ENCODE measurements at regions not wholly inside any gene's neighbourhood (a gene's known extent, or its start where the extent isn't known, plus 50 kb on each side); places are given as distances from the start of the nearest gene placed in this dataset.

DNA sequence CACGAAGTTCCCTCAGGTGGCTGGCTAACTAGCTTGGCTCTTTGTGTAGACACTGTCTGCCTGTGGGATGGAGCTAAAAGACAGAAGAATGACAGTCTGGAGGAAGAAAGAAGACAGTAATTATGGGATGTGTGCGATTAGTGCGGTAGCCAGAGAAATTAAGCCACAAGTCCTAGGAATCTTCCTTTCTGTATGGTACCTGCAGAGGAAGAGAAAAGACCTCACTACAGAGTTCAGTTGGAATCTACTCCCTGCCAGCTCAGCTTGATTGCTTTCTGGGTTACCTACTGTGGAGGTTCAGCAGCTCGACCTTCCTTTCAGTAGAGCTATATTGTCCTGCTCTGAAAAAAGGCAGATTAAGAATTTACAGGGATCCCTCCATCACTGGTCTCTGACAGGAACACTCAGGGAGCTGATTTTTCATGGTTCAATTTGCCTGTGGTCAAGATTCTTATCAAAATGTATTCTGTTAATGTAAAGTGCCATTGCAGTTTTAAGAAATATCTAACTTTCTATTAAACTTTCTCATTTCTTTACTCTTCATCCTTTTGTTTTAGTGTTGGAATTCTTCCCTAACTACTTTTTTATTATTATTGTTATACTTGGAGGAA lies 187.2 kb downstream of the CENPW start:
- in situ Hi-C loops (cut with HindIII; ENCODE audit: low sequenced_read_pairs): no loop called here

DNA sequence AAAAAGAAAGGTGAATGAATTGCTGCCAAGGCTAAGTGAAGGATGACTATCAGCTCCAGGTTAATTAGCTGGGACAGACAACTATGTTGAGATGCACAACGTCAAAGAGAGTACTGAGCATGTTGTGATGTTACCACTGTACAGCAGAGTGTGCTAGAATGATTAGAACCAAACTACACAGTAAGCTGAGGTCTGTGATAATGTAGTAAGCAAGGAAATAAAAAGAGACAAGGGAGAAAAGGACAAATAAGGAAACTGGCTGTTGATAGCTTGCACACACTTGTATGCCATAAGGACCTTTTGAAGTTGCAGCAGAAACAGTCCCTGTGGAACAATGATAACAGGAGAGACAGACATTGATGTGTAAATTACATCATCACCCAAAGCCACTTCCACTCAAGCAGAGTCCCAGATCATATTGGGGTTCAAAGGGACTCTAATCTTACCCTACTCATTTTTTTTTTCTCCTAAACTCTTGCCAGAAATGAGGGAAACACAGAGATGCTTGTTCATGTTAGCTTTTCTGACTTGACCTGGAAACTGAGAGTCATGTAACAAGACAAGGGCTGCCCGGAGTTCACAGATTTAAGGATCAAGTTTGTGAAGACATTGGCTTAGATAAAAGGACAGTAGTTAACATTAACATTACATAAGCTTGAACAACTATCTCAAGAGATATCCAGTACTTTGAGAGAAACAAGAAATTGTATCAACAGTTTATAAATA lies 189.9 kb downstream of the CENPW start:
- in situ Hi-C loops (cut with HindIII; ENCODE audit: low sequenced_read_pairs): no loop called here

DNA sequence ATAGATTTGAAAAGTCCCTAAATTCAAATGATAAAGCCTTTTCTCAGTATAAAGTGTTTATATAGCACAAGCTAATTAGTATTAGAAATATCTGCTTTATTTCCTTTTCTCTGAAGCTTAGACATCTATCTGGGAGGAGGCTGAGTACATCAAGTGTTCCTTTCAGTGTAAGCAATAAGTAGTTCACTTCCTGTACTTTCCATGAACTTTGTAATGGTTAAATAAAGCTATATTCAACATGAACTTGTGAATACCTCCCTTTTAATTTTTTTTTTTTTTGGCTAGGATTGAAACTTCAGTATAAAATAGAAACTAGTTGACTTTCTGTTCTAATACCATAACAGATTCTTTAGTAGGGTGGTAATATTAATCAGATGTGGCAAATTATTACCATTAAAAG lies 190.9 kb downstream of the CENPW start:
- in situ Hi-C loops (cut with HindIII; ENCODE audit: low sequenced_read_pairs): no loop called here

DNA sequence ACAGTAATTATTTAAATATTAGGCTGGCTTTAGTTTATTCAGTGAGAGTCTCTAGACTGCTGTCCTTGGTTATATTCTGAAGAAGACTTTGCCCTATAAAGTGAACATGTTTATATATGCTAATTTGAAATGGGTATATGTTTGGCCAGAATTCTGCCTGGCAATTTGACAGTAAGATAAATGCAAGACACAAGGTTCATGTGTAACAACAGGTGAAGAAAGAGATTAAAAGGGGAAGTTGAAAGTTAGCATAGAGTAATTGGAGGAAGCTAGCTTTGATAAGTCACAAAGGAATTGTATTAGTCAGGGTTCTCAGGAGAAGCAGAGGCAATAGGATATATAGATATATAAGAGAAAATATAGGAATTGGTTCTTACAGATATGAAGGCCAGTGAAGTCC lies 191.4 kb downstream of the CENPW start:
- in situ Hi-C loops (cut with HindIII; ENCODE audit: low sequenced_read_pairs): no loop called here

DNA sequence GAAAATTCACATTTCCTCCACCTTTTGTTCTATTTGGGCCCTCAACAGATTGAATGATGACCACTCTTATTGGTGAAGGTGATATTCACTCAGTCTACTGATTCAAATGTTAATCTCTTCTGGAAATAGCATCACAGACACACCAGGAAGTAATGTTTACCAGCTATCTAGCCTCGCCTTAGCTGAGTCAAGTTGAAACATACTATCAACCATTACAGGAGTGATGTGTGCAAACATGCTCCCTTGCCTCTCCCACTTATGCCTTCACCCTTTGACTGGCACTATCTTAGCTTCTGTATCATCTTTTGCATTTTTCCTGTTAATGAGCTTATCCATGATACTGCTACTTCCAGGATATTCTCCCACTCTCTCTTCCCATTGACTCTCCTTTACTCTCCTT lies 191.9 kb downstream of the CENPW start:
- in situ Hi-C loops (cut with HindIII; ENCODE audit: low sequenced_read_pairs): no loop called here

DNA sequence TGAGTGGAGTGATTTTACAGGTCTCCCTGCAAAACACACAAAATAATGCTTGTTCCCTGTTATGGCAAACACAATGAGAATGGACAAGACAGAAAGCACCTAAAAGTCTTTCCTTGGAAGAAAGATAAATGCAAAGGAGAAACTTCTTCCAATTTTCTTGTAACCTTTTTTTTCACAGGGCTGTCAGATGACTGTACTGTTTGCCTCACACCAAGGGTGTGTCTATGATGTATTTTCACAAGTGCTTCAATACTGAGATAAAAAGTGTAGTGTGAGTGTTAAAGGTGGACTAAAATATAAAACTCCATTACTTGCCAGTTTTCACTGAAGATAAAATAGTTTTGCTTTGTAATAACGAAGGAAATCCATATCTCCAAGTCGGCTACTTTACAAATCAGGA lies 194.5 kb downstream of the CENPW start:
- in situ Hi-C loops (cut with HindIII; ENCODE audit: low sequenced_read_pairs): no loop called here

DNA sequence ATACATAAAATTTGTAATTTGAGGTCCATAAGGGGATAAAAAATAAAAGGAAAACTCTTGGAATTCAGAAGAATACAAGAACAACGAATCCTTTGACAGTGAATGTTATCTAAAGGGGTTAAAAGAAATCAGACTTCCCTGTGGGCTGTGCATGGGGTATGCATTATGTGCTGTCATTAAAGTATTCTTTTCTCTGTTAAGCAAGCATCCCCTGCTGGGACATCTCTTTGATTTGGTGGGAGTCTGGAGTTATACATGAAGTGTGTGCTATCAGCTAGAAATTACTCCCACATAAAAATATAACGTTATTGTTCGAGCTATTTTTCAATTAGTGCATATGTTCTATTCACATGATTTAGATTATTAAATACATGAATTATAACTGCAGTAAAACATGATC lies 195.2 kb downstream of the CENPW start:
- in situ Hi-C loops (cut with HindIII; ENCODE audit: low sequenced_read_pairs): no loop called here

DNA sequence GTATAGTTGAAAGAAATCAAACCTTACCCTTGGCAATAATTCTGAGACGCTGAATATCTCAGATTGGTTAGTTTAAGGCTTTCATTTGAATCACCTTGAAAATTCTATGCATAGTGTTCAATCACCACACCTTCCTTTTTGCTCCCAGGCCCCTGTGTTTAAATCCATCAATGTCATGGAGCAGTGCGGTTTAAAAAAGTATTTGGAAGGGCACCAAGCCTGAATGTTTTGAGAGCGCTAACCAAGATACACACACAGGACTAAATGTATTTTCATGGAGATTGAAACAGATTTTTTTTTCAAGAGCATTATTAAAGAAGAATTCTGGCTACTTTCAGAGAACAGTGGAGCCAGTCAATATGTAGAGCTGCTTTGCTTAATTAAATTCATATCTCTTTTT lies 195.7 kb downstream of the CENPW start:
- in situ Hi-C loops (cut with HindIII; ENCODE audit: low sequenced_read_pairs): no loop called here

DNA sequence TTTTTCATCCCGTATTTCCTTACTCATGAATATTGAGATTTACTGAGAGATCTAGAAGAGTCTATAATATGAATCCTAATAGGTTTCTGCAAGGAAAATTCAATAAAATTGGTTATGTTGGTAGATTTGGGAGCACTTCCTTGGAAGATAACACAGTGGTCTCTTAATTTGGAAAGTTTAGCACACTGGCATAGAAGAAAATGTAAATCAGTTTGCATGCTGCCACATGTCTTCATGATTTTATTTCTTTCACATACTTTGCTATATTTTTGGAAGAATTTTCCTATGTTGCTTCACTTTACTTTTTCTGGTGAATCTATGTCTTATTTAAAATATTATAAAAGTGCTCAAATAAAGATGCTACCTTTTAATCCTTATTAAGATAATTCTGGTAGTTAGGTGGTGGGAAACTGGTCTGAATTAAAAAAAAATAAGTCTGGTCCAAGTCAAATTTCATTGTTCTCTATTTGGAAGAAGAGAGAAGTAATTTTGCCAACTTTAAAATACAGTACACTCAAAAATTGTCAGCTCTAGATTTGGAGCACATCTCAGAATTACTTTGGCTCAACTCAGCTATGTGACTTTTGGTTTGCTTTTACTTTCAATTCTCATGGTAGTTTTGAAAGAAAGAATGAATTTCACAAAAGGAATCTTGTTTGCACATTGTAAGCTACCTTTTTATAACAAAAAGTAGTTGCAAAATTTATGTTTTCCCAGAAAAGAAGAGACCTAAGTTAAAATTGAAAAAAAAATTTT lies 197.3 kb downstream of the CENPW start:
- in situ Hi-C loops (cut with HindIII; ENCODE audit: low sequenced_read_pairs): no loop called here

DNA sequence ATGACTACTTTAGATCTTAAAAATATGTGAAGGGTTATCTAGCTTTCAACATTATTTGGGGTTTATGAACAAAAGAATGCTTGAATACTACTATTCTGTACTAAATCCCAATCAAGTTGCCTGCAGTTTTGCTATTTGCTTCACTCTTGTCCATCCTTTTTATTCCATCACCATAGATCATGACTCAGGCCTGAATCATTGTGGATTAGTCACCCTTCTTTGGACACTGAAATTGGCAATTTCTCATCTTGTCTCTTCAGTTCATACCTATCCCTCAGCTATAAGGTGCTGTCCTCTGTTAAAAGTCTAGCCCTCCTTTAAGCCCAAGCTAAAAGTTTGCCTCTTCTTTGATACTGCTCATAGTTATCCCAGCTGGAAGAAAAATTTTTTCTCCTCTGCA lies 199.1 kb downstream of the CENPW start:
- in situ Hi-C loops (cut with HindIII; ENCODE audit: low sequenced_read_pairs): no loop called here

DNA sequence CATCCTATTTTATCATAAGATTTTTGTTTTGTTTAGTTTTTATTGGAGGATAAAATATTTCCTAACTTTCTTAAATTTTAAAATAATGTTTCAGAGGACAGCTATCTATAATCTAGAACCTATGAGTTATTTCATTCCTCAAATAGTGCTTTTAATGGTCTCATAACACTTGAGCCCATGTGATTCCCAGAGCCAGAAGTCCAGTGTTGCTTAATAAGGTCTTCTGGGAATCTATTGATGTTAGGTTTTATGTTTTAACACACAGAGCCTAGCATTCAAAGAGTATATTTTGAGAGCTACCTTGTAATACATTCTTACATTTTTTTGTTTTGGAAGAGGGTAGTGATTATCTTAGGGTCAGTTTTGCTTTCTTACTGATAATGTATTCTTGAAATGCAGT lies 200.2 kb downstream of the CENPW start:
- in situ Hi-C loops (cut with HindIII; ENCODE audit: low sequenced_read_pairs): no loop called here

DNA sequence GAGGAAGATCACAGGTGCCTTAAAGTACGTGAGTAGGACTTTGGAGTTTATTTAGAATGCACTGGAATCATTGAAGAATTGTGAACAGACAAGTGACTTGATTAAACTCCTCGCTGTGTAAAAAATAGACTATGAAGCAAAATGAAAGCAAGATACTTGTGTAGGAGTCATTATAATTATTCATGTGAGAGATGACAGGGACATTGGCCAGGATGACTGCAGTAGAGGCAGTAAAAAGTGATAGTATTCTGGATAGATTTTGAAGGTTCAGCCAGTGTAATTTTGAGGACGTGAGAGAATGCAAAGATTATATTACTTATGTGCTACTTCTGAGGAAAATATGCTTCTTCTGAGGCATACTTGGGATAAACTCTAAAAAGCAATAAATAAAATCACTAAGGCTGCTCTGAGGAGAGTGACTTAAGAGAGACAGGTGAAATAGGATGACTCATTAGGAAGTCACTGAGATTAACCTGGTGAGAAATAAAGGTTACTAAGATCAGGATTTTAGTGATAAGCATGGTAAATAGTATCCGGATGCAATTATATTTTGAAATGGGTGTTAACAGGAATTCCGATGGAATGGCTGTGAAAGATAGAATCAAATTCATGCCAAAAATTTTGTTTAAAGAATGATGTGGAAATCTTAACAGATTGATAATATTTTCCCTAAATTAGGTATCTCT lies 202.0 kb downstream of the CENPW start:
- in situ Hi-C loops (cut with HindIII; ENCODE audit: low sequenced_read_pairs): no loop called here

DNA sequence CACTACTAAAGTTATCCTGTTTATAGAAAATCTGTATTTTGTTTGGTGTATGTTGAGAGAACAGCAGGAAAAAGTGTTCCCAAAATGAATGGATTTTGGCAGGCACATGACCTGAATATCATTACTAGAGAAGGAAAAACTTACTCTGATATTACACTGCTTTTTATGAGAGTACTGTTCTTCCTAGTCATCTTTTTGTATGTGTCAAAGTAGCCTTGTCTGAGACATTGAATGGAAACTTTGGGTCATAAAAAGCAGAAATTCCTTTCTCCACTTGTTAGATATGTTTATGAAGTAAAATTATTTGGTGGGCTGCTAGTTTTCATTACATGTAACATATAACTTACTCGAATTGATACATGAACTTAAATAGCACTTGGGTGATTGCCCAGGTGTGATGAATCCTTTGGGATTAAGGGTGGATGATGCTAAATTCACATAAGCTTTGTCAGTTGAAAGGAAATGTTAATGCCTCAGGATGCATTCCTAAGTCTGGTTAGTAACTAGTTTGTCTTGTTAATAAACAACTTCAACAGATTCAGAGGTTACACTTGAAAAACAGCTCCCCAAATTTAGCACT lies 206.7 kb downstream of the CENPW start:
- in situ Hi-C loops (cut with HindIII; ENCODE audit: low sequenced_read_pairs): no loop called here

DNA sequence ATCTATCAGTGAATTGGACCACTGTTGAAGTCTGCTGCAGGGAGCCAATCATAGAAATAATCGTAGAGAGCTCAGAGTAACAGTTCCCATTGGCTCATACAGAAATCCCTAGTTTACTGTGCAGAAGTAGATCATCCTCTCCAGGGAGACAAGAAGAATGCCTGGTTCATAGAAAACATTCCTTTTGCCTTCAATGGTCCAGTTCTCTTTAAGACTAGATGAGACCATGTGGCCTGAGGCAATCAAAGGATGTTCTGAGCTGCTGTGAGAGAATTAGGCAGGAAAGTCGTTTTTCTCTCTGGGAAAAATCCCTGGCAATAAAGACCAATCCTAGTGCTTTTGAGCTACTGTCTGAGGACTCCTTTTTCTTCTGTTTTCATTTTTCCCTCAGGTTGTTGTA lies 208.4 kb downstream of the CENPW start:
- in situ Hi-C loops (cut with HindIII; ENCODE audit: low sequenced_read_pairs): no loop called here

DNA sequence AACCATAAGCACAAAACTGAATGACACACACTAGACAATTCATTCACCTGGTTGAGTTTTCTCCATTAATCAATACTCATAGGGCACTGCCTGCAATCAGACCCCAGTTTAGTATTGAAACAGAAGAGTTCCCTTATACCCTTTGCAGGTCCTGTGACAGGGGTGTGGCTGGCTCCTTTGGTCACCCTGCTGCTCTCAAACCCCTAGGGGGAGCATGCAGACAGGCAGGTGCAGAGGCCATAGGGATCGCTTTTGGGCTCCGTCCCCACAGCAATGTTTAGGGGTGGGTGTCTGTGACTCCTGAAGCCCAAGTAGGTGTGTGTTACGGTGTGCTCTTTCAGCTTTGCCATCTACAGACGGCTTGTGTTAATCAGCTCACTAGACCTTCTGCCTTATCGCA lies 210.4 kb downstream of the CENPW start:
- in situ Hi-C loops (cut with HindIII; ENCODE audit: low sequenced_read_pairs): no loop called here

DNA sequence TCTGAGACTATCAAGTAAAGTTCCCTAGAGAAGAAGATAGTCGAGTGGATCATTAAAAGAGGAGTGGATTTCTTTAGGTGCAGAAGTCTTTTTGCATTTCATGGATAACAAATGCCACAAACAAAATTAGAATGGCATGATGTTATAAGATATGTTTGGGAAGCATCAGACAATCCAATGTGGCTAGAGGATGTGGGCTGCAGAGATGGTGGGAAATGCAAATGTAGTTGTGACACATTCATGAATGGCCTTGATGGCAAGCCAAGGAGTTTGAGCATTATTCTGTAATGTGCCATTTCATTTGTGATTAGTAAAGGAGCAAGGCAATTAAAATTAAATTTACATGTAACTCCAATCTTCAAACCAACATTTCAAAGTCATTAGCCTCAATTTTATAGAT lies 211.9 kb downstream of the CENPW start:
- in situ Hi-C loops (cut with HindIII; ENCODE audit: low sequenced_read_pairs): no loop called here

DNA sequence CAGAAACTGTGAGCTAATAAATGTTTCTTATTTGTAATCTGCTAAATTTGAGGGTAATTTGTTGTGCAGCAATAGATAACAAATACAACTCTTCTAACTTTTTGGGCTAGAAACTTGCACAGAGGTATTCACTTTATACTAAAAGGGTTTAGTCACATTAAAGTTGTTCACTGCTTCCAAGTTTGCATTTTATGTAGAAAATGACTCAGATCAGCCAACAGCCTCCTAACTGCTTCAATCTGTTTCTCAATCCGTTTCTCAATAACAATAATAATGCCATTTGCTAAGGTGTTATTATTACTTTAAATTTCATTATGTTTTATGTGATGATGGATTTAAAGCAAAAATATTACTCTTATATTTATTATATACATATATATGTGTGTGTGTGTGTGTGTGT lies 213.9 kb downstream of the CENPW start:
- in situ Hi-C loops (cut with HindIII; ENCODE audit: low sequenced_read_pairs): no loop called here

DNA sequence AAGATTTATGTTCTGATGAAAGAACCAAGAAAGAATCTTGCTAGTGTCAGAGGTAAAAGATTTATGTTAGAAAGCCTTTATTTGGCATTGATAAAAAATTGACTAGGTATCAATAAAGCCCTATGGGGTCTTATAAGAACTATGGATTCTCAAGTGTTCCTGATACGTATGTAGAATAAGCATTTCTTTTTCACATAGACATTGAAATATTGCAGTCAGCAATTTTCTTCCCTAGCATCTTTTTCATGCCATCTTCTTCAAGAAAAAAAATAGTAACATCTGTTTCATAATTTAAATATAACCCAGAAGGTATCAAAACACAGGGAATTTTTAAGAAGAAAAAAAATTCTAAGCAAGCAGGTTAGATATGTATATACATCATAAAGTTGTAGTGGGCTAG lies 230.6 kb downstream of the CENPW start:
- in situ Hi-C loops (cut with HindIII; ENCODE audit: low sequenced_read_pairs): no loop called here

DNA sequence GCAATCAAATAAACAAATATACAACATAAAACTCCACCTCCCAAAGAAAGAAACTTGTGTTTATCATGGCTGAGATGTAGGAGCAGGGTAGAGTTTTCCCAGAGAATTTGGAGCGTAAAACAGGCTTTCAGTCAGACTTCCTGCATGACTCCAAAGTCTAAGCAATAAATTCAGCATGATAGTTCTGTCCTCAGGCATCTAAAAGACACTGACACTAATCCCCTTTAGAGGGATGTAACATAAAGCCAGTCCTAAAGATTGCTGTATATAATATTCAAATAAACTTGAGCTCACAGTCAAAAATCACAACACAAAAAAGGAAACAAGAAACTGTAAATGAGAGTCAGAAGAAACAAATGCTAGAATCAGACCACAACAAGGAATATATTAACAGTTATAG lies 234.4 kb downstream of the CENPW start:
- in situ Hi-C loops (cut with HindIII; ENCODE audit: low sequenced_read_pairs): no loop called here

DNA sequence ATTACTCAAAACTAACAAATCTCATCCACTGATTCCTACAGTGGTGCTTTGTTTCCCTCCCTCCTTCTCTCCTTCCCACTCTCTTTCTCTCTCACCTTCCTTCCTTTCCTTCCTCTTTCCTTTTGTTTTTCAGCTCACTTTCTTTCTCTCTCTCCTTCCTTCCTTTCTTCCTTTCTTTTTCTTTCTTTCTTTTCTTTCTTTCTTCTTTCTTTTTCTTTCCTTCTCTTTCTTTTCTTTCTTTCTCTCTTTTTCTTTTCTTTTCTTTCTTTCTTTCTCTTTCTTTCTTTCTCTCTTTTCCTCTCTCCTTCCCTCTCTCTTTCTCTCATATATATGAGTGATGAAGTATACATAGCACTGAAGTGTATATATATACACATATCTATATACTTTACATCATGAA lies 241.4 kb downstream of the CENPW start:
- in situ Hi-C loops (cut with HindIII; ENCODE audit: low sequenced_read_pairs): no loop called here

DNA sequence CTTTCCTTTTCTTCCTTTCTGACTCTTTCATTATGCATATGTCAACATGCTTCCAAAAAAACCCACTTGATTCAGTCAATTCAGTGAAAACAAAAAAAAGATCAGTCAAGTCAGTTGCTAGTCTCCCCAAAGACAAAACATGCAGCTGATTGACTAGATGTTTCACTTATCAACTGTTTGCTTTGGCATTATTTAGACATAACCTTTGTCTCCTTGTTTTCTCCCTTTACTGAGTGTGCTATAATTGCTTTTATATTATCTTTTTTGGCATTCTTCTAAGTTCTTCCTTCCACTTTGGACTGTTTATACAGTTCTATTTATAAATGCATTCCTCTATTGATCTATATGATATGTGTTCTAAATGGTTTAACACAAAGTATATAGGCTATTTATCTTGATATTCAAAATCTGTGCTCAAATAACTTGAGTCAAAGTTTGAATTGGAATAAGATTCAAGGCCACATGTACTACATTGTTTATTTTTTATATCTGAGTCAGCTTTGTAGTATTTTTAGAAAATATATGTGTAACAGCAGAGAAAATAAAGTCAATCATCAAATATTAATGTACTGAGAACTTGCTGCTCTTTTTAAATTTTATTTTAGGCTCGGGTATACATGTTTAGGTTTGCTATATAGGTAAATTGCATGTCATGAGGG lies 260.5 kb downstream of the CENPW start:
- in situ Hi-C loops (cut with HindIII; ENCODE audit: low sequenced_read_pairs): no loop called here
